HG03139 (cell line): ENCODE measurements at regions not wholly inside any gene's neighbourhood (a gene's known extent, or its start where the extent isn't known, plus 50 kb on each side); places are given as distances from the start of the nearest gene placed in this dataset.
"Not testable (repeated sequence)": the region's sequence is repeated elsewhere in the genome, so short reads cannot be mapped to it uniquely, and the experiment has no call there.

Experiments used
- ATAC-seq: cut with Tn5 transposase; IDR thresholded peaks from one replicate; pipeline ENCODE4 v1.9.1; 2021; ENCODE audit not compliant: unreplicated experiment

GRCh38 chr2:181737302-181737701, 57.0 kb upstream of the NEUROD1 start:
- ATAC-seq: not testable (repeated sequence)

GRCh38 chr2:181738074-181738473, 57.8 kb upstream of the NEUROD1 start:
- ATAC-seq: no peak

- no peak for ATAC-seq
Measured at GRCh38 chr2:181738563-181738962, 58.2 kb upstream of the NEUROD1 start.

- no peak for ATAC-seq
Measured at GRCh38 chr2:181741756-181742155, 61.4 kb upstream of the NEUROD1 start.

DNA sequence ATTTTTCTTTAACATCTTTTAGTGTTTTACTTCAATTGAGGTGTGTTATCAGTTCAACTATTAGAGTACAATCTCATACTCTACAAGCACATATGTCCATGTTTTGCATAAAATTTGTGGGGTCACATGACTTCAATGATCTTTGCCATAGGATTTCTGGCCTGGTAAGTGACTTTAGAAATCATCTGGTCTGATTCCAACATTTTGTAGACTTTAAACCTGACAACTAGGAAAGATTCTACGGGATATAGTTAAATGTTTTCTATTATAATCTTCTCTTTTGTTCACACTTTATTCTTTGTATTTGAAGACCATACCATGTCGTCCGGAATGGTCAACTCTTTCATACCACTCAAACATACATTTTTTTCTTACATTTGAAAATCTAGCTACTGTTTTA, 62.0 kb upstream of the NEUROD1 start:
- ATAC-seq: no peak

DNA sequence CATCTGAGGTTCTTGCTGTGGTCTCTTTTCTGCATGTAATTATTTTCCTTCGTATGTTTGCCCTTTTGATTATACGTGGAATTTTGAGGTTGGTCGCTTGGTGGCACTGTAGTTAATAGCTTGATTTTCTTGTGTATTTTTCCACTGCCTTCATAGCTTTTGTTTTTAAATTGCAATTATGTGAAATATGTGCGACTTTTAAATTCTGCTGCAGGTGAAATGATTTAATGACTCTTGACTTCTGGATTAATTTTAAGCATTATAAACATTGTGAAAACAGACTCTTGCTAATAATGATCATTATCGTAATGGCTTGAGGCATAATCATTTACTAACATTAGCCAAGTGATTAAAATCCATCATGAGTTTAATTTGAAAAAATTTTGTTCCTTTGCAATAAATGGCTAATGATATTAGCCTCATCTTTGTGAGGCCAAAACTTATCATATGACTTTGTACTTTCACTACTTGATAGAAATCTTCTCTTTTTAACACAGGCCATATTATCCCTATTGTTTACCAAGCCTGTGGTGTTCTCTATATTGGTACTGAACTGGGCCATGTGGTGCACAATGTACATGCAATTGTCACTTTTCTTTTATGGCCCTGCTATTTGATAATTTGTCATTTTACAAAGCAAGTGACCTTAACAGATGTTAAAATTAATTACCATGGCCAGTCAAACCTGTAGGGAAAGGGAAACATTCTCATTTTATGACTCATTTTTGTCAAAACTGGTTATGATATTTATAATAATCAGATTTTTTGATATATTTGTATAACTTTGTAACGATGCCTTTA, 62.8 kb upstream of the NEUROD1 start:
- no peak for ATAC-seq

DNA sequence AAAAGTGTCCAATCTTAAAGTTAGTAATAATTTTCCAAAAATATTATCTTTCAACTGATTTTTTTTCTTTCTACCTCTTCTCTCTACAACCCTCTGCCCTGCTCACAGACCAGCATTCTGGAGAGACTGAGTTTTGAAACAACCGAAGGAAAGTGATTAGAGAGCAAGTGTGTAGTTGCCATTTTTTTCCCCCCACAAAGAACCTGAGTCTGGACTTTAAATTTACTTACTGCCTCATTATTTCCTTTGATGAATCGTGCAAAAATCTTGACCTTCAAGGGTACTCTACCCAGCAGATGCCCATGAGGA, 63.4 kb upstream of the NEUROD1 start:
- no peak for ATAC-seq

GRCh38 chr2:181745796-181746540, 65.7 kb upstream of the NEUROD1 start:
- ATAC-seq: no peak

- no peak for ATAC-seq
Measured at GRCh38 chr2:181746844-181747243, 66.5 kb upstream of the NEUROD1 start.

- ATAC-seq: no peak
Measured at GRCh38 chr2:181750305-181750704, 70.0 kb upstream of the NEUROD1 start.

- ATAC-seq: no peak
Measured at GRCh38 chr2:181751266-181752030, 71.1 kb upstream of the NEUROD1 start.

DNA sequence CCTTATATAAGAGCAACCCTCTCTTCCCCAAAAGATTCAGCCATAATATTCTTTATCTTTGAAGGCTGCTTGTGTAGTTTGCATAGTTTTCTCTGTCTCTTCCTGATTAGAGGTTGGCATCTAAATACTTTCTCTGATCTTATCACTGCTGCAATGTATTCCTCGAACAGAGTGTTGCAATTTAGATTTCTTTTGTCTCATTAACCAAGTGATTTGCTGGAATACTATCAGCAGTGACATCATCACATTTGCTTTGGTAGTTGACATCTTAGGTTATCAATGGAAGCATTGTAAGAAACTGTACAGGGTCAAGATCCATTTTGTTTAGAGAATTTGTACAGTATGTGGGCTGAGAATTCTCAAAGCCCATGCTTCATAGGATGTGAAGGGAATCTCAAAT, 72.0 kb upstream of the NEUROD1 start:
- no peak for ATAC-seq

GRCh38 chr2:181753686-181754085, 73.4 kb upstream of the NEUROD1 start:
- no peak for ATAC-seq

DNA sequence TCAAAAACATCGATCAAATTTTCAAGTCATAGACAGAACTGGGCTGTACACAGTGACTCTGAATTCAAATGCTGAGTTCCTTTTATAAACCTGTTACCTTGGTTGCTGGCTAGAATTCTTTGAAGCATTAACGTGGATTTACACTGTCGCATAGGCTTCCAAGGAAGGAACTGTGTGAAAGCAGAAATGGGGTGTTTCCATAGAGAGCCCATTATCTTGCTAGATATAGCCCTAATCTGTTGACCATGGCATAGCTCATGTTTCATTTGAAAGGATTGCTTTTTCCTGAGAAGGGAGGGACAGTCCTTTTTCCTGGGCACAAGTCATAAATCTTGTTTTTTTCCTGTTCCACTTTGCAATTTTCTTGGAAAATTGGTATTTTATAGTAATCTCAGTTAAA, 73.8 kb upstream of the NEUROD1 start:
- no peak for ATAC-seq

DNA sequence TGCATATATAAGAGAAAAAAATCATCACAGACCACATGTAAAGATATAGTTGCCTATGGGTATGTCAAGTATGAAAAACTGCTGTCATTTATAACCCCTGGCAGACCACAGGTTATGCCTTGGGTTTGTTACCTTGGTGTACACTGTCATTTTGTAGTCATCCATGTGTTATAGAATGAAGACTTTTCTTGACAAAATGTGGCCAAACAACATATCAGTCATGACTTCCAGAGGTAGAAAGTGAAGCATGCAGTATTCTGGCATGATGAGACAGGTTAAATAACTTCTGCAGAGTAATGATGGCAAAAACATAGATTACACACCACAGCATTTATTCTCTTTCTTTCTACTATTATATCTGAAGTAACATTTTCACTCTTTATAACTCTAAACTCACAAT, 74.9 kb upstream of the NEUROD1 start:
- no peak for ATAC-seq

DNA sequence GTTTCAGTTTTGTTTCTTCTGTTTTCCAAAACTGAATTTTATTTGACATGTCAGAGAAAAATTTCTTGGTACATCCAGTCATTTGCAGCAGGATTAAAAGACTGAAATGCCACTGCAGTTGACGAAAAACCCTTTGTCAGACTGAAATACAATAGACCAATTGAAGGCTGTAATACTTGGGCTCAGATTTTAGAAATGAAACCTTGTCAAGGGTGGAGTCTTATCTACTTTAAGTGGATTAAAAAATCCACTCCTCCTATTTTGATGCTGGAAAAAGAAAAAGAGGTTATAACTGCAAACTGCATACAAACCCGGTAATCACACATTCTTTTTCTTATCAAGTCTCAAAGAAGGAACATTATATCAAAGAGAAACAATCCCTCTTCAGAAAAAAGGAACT, 80.2 kb upstream of the NEUROD1 start:
- no peak for ATAC-seq

DNA sequence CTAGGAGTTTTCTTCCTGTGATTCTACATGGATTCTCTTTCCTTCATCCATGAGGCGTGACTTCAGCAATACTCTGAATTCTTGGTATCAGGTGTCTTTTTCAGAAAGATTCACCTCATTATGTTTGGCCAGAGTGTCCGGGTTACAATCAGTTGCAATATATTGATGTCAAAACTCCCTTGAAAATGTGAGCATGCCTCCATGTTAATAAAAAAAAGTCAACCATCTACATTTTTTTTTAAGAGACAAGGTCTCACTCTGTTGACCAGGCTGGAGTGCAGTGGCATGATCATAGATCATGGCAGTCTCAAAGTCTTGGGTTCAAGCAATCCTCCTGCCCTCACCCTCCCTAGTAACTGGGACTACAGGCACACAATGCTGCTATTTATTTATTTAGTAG, 80.9 kb upstream of the NEUROD1 start:
- no peak for ATAC-seq

DNA sequence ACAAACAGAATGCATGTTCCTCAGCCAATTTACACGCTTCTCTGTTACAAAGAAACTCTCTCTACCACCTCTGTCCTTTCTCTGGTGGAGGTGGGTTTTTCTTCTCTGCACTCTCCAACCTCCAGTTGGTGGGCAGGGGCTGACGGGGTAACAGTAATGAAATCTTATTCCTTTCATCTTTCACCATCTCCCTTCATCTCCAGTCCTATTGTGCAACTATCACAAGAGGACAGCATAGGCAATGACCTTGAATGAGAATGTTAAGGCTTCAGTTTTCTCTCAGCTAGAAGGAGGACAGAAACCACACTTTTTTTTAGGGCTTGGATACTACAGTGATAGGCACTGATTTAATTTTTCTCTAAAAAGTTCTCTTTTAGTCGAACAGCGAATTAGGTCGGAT, 81.7 kb upstream of the NEUROD1 start:
- ATAC-seq: no peak

DNA sequence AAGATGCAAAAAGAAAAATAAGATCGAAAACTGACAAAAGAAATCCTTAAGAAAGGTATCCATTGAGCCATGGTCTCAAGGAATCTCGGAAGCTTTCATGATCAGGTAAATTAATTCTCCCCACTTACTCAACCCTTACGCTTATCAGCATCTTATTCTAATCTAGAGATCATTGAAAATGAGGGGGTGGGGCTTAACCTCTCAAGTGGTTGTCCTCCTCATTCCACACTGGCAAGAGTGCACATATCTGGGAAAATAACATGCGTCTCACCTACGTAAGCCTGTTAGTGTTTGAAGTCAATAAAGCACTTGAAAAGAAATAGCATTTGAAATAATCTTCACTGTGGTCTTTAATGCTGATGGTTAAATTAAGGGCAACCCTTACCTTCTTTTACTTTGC, 82.5 kb upstream of the NEUROD1 start:
- ATAC-seq: no peak

DNA sequence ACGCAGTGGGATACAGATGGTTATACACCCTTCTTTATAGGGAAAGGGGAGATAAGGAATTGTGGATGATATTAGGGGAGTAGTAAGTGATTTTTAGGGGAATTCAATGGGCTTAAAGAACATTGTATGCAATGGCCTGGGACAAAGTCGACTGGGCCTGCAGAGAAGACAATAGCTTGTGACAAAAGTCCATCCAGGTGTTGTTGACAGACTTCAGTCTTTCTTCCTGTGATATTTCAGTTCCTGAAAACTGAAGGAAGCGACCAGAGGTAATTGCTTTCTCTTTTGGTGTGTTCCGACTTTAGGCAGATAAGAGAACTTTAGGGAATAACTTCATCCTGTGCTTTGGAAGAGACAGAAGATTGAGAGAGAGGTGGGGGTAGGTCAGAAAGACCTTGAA, 83.1 kb upstream of the NEUROD1 start:
- no peak for ATAC-seq

DNA sequence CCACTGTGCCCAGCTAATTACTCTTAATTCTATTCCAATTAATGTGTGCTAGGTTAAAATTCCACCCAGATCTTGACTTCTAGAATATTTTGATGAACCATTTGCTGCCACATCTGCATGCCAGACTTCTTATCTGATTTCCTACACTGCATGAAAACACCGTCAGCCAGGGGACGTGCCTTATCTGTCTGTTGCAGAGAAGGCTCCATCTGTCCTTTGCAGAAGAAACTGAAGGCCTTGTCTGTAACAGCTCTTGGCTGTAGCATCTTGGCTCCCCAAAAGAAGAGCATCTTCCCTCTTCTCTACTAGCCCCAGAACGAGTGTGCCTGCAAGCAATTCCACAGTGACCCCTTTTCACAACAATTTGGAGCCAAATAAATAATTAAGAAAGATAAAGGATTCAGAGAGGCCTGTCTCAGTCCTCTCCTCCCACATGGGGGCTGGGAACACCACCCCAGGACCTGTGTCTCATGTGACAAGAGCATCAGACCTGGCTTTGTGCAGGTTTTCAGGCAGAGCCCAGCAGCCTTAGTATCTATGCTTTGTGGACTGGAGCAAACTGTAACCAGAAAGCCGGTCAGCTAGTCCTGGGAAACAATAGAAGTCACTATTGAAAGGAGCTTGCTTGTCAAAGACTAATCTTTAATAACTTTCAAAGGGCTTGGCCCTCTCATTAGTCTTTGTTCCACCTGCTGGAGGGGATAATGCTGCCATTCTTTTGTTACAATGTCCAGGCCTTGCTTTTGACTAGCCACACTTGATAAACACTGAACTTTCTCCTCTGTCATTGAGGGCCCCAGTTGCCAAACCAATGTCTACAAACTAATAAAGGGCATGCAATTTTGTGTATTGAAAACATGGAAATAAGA, 84.0 kb upstream of the NEUROD1 start:
- ATAC-seq: no peak
